Epithelial cell of proximal tubule (primary cell): ENCODE measurements at regions not wholly inside any gene's neighbourhood (a gene's known extent, or its start where the extent isn't known, plus 50 kb on each side); places are given as distances from the start of the nearest gene placed in this dataset.

Experiments used
- DNase-seq: peaks from one replicate; pipeline ENCODE4 v3.0.0-alpha.2; 2011; ENCODE audit warnings: low read depth
- H3K4me3 ChIP-seq: 2 replicates; pipeline ENCODE4 v1.5.1; 2011; ENCODE audit warnings: low read depth, mild to moderate bottlenecking, low read length
- CTCF ChIP-seq: conservative IDR thresholded peaks from 2 replicates; pipeline ENCODE4 v1.5.1; 2012; ENCODE audit warnings: low read depth, mild to moderate bottlenecking, low read length

- no peak for DNase-seq
- H3K4me3 ChIP-seq = no peak overlapping the region
- no peak for TF ChIP-seq CTCF
Measured at GRCh38 chr4:171553961-171554360, 259.2 kb upstream of the GALNTL6 start.

GRCh38 chr4:171542640-171543039 lies 270.6 kb upstream of the GALNTL6 start:
- no peak for TF ChIP-seq CTCF

GRCh38 chr4:171538601-171539100 lies 274.6 kb upstream of the GALNTL6 start:
- no peak overlapping the region for H3K4me3 ChIP-seq
- DNase-seq = no peak
- TF ChIP-seq CTCF = no peak

More at GRCh38 chr4:171542640-171543039, 270.6 kb upstream of the GALNTL6 start:
- no peak overlapping the region for H3K4me3 ChIP-seq
- DNase-seq = no peak

GRCh38 chr4:171534391-171534790 lies 278.8 kb upstream of the GALNTL6 start:
- DNase-seq = no peak
- H3K4me3 ChIP-seq = no peak overlapping the region
- no peak for TF ChIP-seq CTCF

- no peak for TF ChIP-seq CTCF
- DNase-seq = no peak
- no peak overlapping the region for H3K4me3 ChIP-seq
Measured at GRCh38 chr4:171532968-171533367, 280.2 kb upstream of the GALNTL6 start.

- no peak overlapping the region for H3K4me3 ChIP-seq
- no peak for DNase-seq
- no peak for TF ChIP-seq CTCF
Measured at GRCh38 chr4:171524903-171525302, 288.3 kb upstream of the GALNTL6 start.

GRCh38 chr4:171521726-171522125 lies 291.5 kb upstream of the GALNTL6 start:
- no peak for TF ChIP-seq CTCF
- DNase-seq = no peak
- no peak overlapping the region for H3K4me3 ChIP-seq
